BJ (cell line): ENCODE measurements at regions not wholly inside any gene's neighbourhood (a gene's known extent, or its start where the extent isn't known, plus 50 kb on each side); places are given as distances from the start of the nearest gene placed in this dataset.
"Not testable (repeated sequence)": the region's sequence is repeated elsewhere in the genome, so short reads cannot be mapped to it uniquely, and the experiment has no call there.

ENCODE experiments used
- CTCF ChIA-PET: fragments of 350-600 bp; formaldehyde crosslinking; extraction: SDS; loops from one replicate; lab custom pipeline; 2021; ENCODE audit warnings: antibody characterized with exemption, inconsistent platforms; lab: Yijun Ruan, JAX
- POLR2A ChIA-PET: fragments of 300-600 bp; sonication (Branson Sonifier 250); formaldehyde crosslinking; extraction: SDS; loops from one replicate; lab custom pipeline; 2021; ENCODE audit warnings: antibody characterized with exemption; lab: Charles Lee
- DNase-seq: peaks from one replicate; pipeline ENCODE4 v3.0.0-alpha.2; 2011; ENCODE audit warnings: low read depth
- H3K27me3 ChIP-seq: 2 replicates; pipeline ENCODE4 v1.6.0; 2011; ENCODE audit warnings: low read length; ENCODE audit not compliant: control insufficient read depth, insufficient read depth
- H3K36me3 ChIP-seq: 2 replicates; pipeline ENCODE4 v1.5.1; 2011; ENCODE audit warnings: low read length; ENCODE audit not compliant: control insufficient read depth, insufficient read depth
- H3K4me3 ChIP-seq: 2 replicates; pipeline ENCODE4 v1.5.1; 2011; ENCODE audit warnings: low read depth, mild to moderate bottlenecking, control low read depth, low read length
- CTCF ChIP-seq: IDR thresholded peaks from 2 replicates; pipeline ENCODE4 v1.5.1; 2011; ENCODE audit warnings: low read depth, mild to moderate bottlenecking, control low read depth, inconsistent platforms, low read length, moderate library complexity; ENCODE audit not compliant: insufficient read depth

- CTCF ChIA-PET = no interaction called here
- no peak for DNase-seq
- no peaks in the 10 kb centered on the region for H3K36me3 ChIP-seq
- POLR2A ChIA-PET = no interaction called here
- no peaks in the 10 kb centered on the region for H3K27me3 ChIP-seq
- H3K4me3 ChIP-seq = no peak overlapping the region
- TF ChIP-seq CTCF = no peak
Observed at GRCh38 chr1:56123421-56123820, 455.9 kb downstream of the PLPP3 start.

- no peak for DNase-seq
- ChIA-PET CTCF (no interaction called here), POLR2A (no interaction called here)
- no peak for TF ChIP-seq CTCF
- Histone ChIP-seq H3K36me3 (no peaks in the 10 kb centered on the region), H3K4me3 (no peak overlapping the region), H3K27me3 (no peaks in the 10 kb centered on the region)
Observed at GRCh38 chr1:56120021-56120420, 459.3 kb downstream of the PLPP3 start.

- H3K4me3 ChIP-seq, POLR2A ChIA-PET, H3K27me3 ChIP-seq, DNase-seq, H3K36me3 ChIP-seq, CTCF ChIA-PET: not testable (repeated sequence)
Observed at GRCh38 chr1:56118676-56119075, 460.7 kb downstream of the PLPP3 start.

GRCh38 chr1:56115701-56116100 is 463.7 kb downstream of the PLPP3 start:
- Histone ChIP-seq H3K4me3 (no peak overlapping the region), H3K27me3 (no peaks in the 10 kb centered on the region), H3K36me3 (no peaks in the 10 kb centered on the region)
- ChIA-PET POLR2A (no interaction called here), CTCF (interaction anchor here (0.6 kb wide), 1 partner anchor 449 kb away, joined by 6 read pairs; no protein-coding TSS in a partner anchor)
- no peak for TF ChIP-seq CTCF
- no peak for DNase-seq

- H3K27me3 ChIP-seq = no peaks in the 10 kb centered on the region
- ChIA-PET CTCF (no interaction called here), POLR2A (no interaction called here)
- no peak overlapping the region for H3K4me3 ChIP-seq
- H3K36me3 ChIP-seq = no peaks in the 10 kb centered on the region
- DNase-seq = no peak
- TF ChIP-seq CTCF = no peak
Observed at GRCh38 chr1:56113679-56114078, 465.7 kb downstream of the PLPP3 start.

GRCh38 chr1:56107275-56107638 is 472.1 kb downstream of the PLPP3 start:
- ChIA-PET POLR2A (no interaction called here), CTCF (no interaction called here)
- Histone ChIP-seq H3K27me3 (no peaks in the 10 kb centered on the region), H3K36me3 (no peaks in the 10 kb centered on the region), H3K4me3 (no peak overlapping the region)
- TF ChIP-seq CTCF = no peak
- no peak for DNase-seq
